ENCODE measurements at regions not wholly inside any gene's neighbourhood (a gene's known extent, or its start where the extent isn't known, plus 50 kb on each side); places are given as distances from the start of the nearest gene placed in this dataset.
"Not testable (repeated sequence)": the region's sequence is repeated elsewhere in the genome, so short reads cannot be mapped to it uniquely, and the experiment has no call there.

DNA sequence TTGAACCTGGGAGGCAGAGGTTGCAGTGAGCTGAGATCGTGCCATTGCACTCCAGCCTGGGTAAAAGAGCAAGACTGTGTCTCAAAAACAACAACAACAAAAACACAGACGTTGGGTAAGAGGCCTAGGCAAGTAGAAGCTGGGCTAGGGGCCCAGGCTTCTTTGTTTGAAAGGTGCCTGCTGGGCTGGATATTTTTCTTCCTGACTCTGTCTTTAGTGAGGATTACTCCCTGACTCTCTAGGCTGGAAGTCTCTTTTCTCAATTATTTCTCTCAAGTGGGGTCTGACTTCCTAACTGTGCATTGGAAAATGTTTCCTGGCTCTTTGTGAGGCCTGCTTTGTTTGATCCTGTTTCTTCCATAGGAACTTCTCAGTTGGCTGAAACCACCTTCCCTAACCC, 76.5 kb upstream of the DTNBP1 start:
- DNase-seq = no peak
- intact Hi-C loops (cut with DNase I) = no loop called here
- Histone ChIP-seq H3K36me3 (no peaks in the 10 kb centered on the region), H3K9me3 (peaks cover 0 to 4% (median 0%) of the 10 kb centered on the region in 4 donors), H3K27ac (no peak overlapping the region), H3K27me3 (no peaks in the 10 kb centered on the region), H3K4me3 (no peak overlapping the region), H3K4me1 (no peaks in the 10 kb centered on the region)
- WGBS (ENCODE audit: insufficient coverage, low coverage, low lambda C conversion rate, missing lambda C conversion rate) = 20% methylated on average over 1 of the region's 2 CpGs
- ATAC-seq = no peak
- TF ChIP-seq, protein P1, sequence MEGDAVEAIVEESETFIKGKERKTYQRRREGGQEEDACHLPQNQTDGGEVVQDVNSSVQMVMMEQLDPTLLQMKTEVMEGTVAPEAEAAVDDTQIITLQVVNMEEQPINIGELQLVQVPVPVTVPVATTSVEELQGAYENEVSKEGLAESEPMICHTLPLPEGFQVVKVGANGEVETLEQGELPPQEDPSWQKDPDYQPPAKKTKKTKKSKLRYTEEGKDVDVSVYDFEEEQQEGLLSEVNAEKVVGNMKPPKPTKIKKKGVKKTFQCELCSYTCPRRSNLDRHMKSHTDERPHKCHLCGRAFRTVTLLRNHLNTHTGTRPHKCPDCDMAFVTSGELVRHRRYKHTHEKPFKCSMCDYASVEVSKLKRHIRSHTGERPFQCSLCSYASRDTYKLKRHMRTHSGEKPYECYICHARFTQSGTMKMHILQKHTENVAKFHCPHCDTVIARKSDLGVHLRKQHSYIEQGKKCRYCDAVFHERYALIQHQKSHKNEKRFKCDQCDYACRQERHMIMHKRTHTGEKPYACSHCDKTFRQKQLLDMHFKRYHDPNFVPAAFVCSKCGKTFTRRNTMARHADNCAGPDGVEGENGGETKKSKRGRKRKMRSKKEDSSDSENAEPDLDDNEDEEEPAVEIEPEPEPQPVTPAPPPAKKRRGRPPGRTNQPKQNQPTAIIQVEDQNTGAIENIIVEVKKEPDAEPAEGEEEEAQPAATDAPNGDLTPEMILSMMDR (IDR thresholded peaks at IDR 0.05) = no peak
- no peak for TF ChIP-seq POLR2A (IDR thresholded peaks at IDR 0.05)

DNA sequence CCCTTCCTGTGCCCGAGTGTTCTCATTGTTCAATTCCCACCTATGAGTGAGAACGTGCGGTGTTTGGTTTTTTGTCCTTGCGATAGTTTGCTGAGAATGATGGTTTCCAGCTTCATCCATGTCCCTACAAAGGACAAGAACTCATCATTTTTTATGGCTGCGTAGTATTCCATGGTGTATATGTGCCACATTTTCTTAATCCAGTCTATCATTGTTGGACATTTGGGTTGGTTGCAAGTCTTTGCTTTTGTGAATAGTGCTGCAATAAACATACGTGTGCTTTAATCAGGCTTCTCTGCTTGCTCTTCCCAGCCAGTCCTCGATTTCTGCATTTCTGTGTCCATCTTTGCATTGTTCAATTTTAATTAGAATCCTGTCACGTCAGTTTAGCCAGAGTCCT, 75.4 kb upstream of the DTNBP1 start:
- H3K4me1 ChIP-seq; H3K9me3 ChIP-seq; H3K27ac ChIP-seq; intact Hi-C loops (cut with DNase I); H3K4me3 ChIP-seq; H3K27me3 ChIP-seq; ATAC-seq; H3K36me3 ChIP-seq; DNase-seq: not testable (repeated sequence)
- 81% methylated on average over 8 of the region's 8 CpGs for WGBS (ENCODE audit: insufficient coverage, low coverage, low lambda C conversion rate, missing lambda C conversion rate)

DNA sequence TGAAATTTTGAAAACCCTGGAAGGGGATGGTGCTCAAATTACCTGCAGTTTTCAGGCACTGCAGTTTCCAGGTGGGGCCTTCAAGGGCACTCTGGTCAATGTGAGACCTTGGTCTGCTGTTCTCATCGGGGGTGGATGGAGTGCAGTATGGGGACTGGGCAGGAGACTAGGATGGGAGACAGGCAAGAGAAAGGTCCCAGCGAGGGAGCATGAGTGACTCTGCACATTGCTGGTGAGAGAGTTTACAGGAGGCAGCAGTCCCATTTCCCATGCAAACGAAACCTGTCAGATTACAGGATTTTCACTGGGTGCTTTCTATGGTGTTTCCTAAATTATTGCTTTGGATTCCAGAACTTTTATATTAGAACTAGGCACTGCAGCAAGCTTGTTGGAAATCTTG, 73.5 kb upstream of the DTNBP1 start:
- Histone ChIP-seq H3K27ac (no peak overlapping the region), H3K4me1 (no peaks in the 10 kb centered on the region), H3K36me3 (no peaks in the 10 kb centered on the region), H3K4me3 (no peak overlapping the region), H3K9me3 (peaks cover 0 to 4% (median 0%) of the 10 kb centered on the region in 4 donors), H3K27me3 (no peaks in the 10 kb centered on the region)
- intact Hi-C loops (cut with DNase I) = no loop called here
- ATAC-seq (no peak), DNase-seq (no peak)
- WGBS (ENCODE audit: insufficient coverage, low coverage, low lambda C conversion rate, missing lambda C conversion rate) = 89% methylated on average over 2 of the region's 3 CpGs
- no peak for TF ChIP-seq POLR2A (IDR thresholded peaks at IDR 0.05)
- TF ChIP-seq, protein P1 (IDR thresholded peaks at IDR 0.05) = no peak

DNA sequence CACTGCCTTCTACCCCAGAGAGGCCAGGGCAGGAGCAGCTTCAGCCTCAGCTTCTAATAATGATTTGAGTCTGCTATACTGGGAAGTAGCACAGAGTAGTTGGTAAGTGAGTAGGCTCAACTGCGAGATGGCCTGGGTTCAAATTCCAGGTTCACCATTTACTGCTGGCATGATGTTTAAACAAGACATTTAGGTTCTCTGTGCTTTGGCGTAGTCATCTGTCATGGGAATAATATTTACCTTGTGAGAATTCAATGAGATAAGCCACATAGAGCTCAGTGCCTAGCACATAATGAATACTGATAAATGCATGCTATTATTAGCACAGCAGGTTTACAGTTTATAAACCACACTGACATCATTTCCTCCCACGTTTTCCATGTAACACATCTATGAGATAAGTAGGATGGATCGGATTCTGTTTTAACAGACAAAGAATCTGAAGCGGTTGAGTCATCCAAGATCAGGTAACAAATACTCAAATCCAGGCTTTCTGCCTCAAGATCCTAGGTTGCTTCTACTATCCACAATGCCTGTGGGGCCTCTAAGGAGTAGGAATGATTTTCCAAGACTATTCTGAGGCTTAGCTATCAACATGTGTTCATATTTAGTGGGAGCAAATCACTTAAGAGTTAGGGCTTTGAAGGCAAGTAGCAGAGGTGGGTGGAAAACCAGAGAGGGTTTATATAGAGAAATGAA, 72.9 kb upstream of the DTNBP1 start:
- 30% methylated on average over 5 of the region's 5 CpGs for WGBS (ENCODE audit: insufficient coverage, low coverage, low lambda C conversion rate, missing lambda C conversion rate)
- ATAC-seq = peak in 1 of 4 donors; percentile 87
- H3K4me3 ChIP-seq = no peak overlapping the region

More for the DNA sequence above, 72.9 kb upstream of the DTNBP1 start:
- intact Hi-C loops (cut with DNase I) = no loop called here
- DNase-seq = no peak
- no peaks in the 10 kb centered on the region for H3K27me3 ChIP-seq
- H3K4me1 ChIP-seq = no peaks in the 10 kb centered on the region
- no peak overlapping the region for H3K27ac ChIP-seq
- TF ChIP-seq, protein P1 (IDR thresholded peaks at IDR 0.05) = no peak
- TF ChIP-seq POLR2A (IDR thresholded peaks at IDR 0.05) = no peak
- H3K9me3 ChIP-seq = peaks cover 0 to 4% (median 0%) of the 10 kb centered on the region in 4 donors
- no peaks in the 10 kb centered on the region for H3K36me3 ChIP-seq

All from right lobe of liver (tissue), 6 donors.